ENCODE measurements at regions not wholly inside any gene's neighbourhood (a gene's known extent, or its start where the extent isn't known, plus 50 kb on each side); places are given as distances from the start of the nearest gene placed in this dataset.

DNA sequence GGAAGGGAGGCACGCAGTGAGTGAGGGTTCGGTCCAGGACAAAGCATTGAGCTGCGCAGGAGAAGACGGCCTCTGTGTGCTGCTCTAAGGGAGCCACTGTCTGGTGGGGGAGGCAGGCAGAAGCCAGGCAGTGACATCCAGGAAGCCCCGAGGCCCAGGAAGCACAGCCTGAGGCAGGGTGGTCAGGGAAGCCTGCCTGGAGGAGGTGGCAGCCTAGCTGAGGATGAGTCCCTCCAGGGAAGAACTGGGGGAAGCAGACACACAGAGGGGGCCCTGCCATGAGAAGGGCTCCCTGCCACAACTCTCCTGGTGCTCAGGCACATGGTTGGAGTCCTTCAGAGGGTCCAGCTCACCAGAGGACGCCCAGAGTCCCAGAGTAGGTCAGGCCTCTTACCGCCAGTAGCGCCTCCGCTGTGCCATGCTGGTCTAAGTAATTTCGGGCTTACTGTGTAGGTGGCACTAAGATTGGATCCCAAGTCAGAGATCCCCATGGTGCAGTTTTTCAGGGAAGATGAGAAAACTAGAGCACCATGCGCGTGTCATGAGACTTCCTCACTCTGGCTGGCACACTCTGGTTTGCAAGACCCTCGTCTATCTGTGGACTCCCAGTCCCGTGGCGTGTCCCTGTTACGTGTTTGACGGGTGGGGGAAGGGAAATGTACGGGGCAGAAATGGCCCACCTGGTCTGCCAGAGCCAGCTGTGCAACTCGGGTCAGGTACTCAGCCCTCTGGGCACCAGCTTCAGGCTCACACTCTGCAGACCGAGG, 887.2 kb downstream of the BRD1 start:
- TF ChIP-seq CTCF (IDR thresholded peaks at IDR 0.05) (no peak), POLR2A (IDR thresholded peaks at IDR 0.05) (no peak)
